ENCODE measurements at regions not wholly inside any gene's neighbourhood (a gene's known extent, or its start where the extent isn't known, plus 50 kb on each side); places are given as distances from the start of the nearest gene placed in this dataset.

DNA sequence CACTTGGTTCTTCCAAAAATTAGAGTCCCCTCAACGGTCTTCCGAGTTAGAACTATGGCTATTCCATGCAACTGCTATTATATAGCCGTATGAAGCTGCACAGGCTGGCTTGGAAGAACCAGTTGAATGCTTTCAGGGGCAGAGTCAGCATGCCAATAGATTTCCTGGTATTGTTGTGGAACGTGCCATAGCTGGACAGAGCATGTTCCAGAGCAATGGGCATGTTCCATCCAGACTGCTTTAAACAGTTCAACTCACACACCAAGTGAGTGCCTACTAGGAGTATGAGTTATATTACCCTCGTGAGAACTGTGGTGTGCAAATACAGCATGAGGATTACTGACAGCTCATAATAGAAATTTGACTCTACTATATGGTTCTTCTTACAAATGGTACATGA lies 682.0 kb downstream of the SATB2 start:
- H3K4me1 Mint-ChIP-seq = no peaks in the 10 kb centered on the region

DNA sequence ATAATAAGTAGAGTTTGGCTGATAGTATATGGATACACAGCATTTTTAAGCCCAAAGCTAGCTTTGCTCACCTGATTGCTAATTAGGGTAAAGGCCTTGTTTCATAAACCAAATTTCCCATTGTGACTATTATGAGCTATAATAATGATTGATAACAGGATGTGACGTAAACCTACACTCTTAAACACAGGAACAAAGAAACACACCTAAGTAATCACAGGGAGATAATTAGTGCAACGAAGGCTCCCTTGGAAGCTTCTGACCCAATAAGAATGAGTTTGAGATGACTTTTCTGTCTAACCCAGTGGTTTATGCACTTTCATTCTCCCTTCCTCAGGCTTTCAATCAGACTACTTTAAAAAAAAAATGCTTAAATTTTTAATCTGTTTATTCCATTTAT lies 683.2 kb downstream of the SATB2 start:
- H3K4me1 Mint-ChIP-seq = no peaks in the 10 kb centered on the region
- H3K36me3 Mint-ChIP-seq (ENCODE audit: low read depth) = no peaks in the 10 kb centered on the region
- TF ChIP-seq, protein P1, sequence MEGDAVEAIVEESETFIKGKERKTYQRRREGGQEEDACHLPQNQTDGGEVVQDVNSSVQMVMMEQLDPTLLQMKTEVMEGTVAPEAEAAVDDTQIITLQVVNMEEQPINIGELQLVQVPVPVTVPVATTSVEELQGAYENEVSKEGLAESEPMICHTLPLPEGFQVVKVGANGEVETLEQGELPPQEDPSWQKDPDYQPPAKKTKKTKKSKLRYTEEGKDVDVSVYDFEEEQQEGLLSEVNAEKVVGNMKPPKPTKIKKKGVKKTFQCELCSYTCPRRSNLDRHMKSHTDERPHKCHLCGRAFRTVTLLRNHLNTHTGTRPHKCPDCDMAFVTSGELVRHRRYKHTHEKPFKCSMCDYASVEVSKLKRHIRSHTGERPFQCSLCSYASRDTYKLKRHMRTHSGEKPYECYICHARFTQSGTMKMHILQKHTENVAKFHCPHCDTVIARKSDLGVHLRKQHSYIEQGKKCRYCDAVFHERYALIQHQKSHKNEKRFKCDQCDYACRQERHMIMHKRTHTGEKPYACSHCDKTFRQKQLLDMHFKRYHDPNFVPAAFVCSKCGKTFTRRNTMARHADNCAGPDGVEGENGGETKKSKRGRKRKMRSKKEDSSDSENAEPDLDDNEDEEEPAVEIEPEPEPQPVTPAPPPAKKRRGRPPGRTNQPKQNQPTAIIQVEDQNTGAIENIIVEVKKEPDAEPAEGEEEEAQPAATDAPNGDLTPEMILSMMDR (IDR thresholded peaks at IDR 0.05; ENCODE audit: unreplicated experiment in 3 of 3) = no peak
- H3K27me3 Mint-ChIP-seq (ENCODE audit: low read depth) = peaks cover 5% of the 10 kb centered on the region
- no peak overlapping the region for H3K27ac Mint-ChIP-seq
- no peak overlapping the region for H3K4me3 Mint-ChIP-seq
- H3K9me3 Mint-ChIP-seq = no peaks in the 10 kb centered on the region

More for the DNA sequence above, 682.0 kb downstream of the SATB2 start:
- TF ChIP-seq, protein P1 (IDR thresholded peaks at IDR 0.05; ENCODE audit: unreplicated experiment in 3 of 3) = no peak
- no peaks in the 10 kb centered on the region for H3K9me3 Mint-ChIP-seq
- H3K4me3 Mint-ChIP-seq = no peak overlapping the region
- H3K36me3 Mint-ChIP-seq (ENCODE audit: low read depth) = no peaks in the 10 kb centered on the region
- H3K27me3 Mint-ChIP-seq (ENCODE audit: low read depth) = peaks cover 5% of the 10 kb centered on the region
- no peak overlapping the region for H3K27ac Mint-ChIP-seq

- H3K27ac Mint-ChIP-seq = no peak overlapping the region
- H3K4me3 Mint-ChIP-seq = no peak overlapping the region
- no peaks in the 10 kb centered on the region for H3K9me3 Mint-ChIP-seq
- peaks cover 4% of the 10 kb centered on the region for H3K27me3 Mint-ChIP-seq (ENCODE audit: low read depth)
- H3K4me1 Mint-ChIP-seq = no peaks in the 10 kb centered on the region
- TF ChIP-seq, protein P1 (IDR thresholded peaks at IDR 0.05; ENCODE audit: unreplicated experiment in 3 of 3) = no peak
- no peaks in the 10 kb centered on the region for H3K36me3 Mint-ChIP-seq (ENCODE audit: low read depth)
Observed at GRCh38 chr2:198767694-198768093, 690.0 kb downstream of the SATB2 start.

DNA sequence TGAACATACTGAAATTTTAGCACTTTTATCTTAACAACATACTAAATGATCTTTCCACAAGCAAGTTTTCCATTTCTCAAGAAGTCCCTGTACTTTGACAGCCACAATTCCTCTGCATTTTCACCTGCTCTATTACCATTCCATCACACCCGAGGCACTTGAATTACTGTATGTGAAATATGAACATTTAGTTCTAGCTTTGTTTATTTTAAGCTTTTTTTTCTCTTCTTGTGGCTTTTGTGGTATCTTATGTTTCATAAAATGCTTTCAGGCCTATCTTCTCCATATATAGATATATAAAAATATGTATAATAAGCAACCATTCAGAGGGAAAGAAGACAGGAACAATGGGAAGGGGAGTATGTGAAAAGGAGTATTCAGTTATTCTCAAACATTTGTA lies 693.9 kb downstream of the SATB2 start:
- no peaks in the 10 kb centered on the region for H3K9me3 Mint-ChIP-seq
- no peaks in the 10 kb centered on the region for H3K36me3 Mint-ChIP-seq (ENCODE audit: low read depth)
- H3K27ac Mint-ChIP-seq = no peak overlapping the region
- H3K4me1 Mint-ChIP-seq = no peaks in the 10 kb centered on the region
- TF ChIP-seq, protein P1 (IDR thresholded peaks at IDR 0.05; ENCODE audit: unreplicated experiment in 3 of 3) = no peak
- H3K4me3 Mint-ChIP-seq = no peak overlapping the region
- H3K27me3 Mint-ChIP-seq (ENCODE audit: low read depth) = peaks cover 4% of the 10 kb centered on the region

- no peak overlapping the region for H3K27ac Mint-ChIP-seq
- TF ChIP-seq, protein P1 (IDR thresholded peaks at IDR 0.05; ENCODE audit: unreplicated experiment in 3 of 3) = no peak
- peaks cover 4% of the 10 kb centered on the region for H3K27me3 Mint-ChIP-seq (ENCODE audit: low read depth)
- no peak overlapping the region for H3K4me3 Mint-ChIP-seq
- no peaks in the 10 kb centered on the region for H3K4me1 Mint-ChIP-seq
- H3K36me3 Mint-ChIP-seq (ENCODE audit: low read depth) = no peaks in the 10 kb centered on the region
- H3K9me3 Mint-ChIP-seq = no peaks in the 10 kb centered on the region
Observed at GRCh38 chr2:198762441-198762840, 695.3 kb downstream of the SATB2 start.

GRCh38 chr2:198757069-198757468 lies 700.7 kb downstream of the SATB2 start:
- H3K36me3 Mint-ChIP-seq (ENCODE audit: low read depth) = no peaks in the 10 kb centered on the region
- no peak overlapping the region for H3K27ac Mint-ChIP-seq
- no peaks in the 10 kb centered on the region for H3K4me1 Mint-ChIP-seq
- H3K9me3 Mint-ChIP-seq = no peaks in the 10 kb centered on the region
- TF ChIP-seq, protein P1 (IDR thresholded peaks at IDR 0.05; ENCODE audit: unreplicated experiment in 3 of 3) = no peak
- H3K27me3 Mint-ChIP-seq (ENCODE audit: low read depth) = no peaks in the 10 kb centered on the region
- no peak overlapping the region for H3K4me3 Mint-ChIP-seq
